ENCODE measurements at regions not wholly inside any gene's neighbourhood (a gene's known extent, or its start where the extent isn't known, plus 50 kb on each side); places are given as distances from the start of the nearest gene placed in this dataset.

DNA sequence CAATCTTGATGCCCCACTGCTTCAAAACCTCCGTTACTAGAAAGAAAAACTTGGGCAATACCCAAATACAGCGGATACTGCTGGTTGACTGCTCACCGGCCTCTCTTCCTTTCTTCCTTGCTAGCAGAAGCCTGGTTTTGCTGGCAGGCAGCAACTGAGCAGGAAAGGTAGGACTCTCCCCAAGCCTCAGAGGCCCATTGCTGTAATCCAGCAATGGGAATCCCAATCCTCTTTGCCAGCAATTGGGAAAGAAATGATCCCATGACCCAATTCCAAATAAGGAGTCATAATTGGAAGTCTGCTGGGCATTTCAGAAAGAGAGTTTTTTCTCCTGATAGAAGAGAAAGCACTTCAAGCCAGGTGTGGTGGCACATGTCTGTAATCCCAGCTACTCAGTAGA, 394.5 kb downstream of the BCOR start:
- no peaks in the 10 kb centered on the region for H3K36me3 ChIP-seq
- H3K4me3 ChIP-seq, result no peak overlapping the region
- H3K27me3 ChIP-seq, result peaks cover 0 to 33% of the 10 kb centered on the region in 2 donors
- H3K27ac ChIP-seq, result no peak overlapping the region
- no peaks in the 10 kb centered on the region for H3K9me3 ChIP-seq
- H3K4me1 ChIP-seq, result no peaks in the 10 kb centered on the region
- no peak for DNase-seq (ENCODE audit: low spot score in 2 of 2)
- intact Hi-C loops (cut with DNase I; ENCODE audit: low total_unique reads), result no loop called here
- no peak for TF ChIP-seq POLR2AphosphoS5 (IDR thresholded peaks at IDR 0.05)
- TF ChIP-seq, protein P1, sequence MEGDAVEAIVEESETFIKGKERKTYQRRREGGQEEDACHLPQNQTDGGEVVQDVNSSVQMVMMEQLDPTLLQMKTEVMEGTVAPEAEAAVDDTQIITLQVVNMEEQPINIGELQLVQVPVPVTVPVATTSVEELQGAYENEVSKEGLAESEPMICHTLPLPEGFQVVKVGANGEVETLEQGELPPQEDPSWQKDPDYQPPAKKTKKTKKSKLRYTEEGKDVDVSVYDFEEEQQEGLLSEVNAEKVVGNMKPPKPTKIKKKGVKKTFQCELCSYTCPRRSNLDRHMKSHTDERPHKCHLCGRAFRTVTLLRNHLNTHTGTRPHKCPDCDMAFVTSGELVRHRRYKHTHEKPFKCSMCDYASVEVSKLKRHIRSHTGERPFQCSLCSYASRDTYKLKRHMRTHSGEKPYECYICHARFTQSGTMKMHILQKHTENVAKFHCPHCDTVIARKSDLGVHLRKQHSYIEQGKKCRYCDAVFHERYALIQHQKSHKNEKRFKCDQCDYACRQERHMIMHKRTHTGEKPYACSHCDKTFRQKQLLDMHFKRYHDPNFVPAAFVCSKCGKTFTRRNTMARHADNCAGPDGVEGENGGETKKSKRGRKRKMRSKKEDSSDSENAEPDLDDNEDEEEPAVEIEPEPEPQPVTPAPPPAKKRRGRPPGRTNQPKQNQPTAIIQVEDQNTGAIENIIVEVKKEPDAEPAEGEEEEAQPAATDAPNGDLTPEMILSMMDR (IDR thresholded peaks at IDR 0.05), result no peak
- no peak for TF ChIP-seq POLR2A (IDR thresholded peaks at IDR 0.05)

DNA sequence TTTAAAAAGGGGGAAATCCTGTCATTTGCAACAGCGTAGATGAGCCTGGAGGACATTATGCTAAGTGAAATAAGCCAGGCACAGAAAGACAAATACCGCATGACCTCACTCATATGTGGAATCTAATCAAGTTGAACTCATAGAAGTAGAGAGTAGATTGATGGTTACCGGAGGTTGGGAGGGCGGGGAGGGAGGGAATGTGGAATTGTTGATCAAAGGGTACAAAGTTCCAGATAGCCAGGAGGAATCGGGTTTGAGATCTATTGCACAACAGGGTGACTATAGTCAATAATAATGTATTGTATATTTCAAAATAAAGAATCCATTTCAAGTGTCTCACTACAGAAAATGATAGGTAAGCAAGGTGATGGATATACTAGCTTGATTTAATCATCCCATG, 393.2 kb downstream of the BCOR start:
- intact Hi-C loops (cut with DNase I; ENCODE audit: low total_unique reads), result no loop called here
- TF ChIP-seq POLR2A (IDR thresholded peaks at IDR 0.05) (no peak), POLR2AphosphoS5 (IDR thresholded peaks at IDR 0.05) (no peak)
- TF ChIP-seq, protein P1 (IDR thresholded peaks at IDR 0.05), result no peak

DNA sequence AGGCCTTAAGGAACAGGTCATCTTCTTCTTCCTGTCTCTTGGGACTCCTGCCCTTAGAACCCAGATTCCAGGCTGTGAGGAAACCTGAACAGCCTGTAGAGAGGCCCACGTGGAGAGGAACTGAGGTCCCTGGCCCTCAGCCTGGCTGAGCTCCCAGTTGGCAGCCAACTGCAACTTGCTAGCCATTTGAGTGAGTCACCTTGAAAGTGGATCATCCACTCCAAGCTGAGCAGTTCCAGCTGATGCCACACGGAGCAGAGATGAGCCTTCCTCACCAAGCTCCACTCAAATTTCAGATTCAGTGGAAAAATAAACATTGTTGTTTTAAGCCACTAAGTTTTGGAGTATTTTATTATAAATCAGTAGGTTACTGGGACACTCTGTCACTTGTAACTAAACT, 392.5 kb downstream of the BCOR start:
- intact Hi-C loops (cut with DNase I; ENCODE audit: low total_unique reads), result no loop called here

More for the DNA sequence above, 393.2 kb downstream of the BCOR start:
- Histone ChIP-seq H3K9me3 (peaks cover 0 to 6% of the 10 kb centered on the region in 2 donors), H3K4me1 (no peaks in the 10 kb centered on the region), H3K27me3 (peaks cover 0 to 33% of the 10 kb centered on the region in 2 donors), H3K36me3 (no peaks in the 10 kb centered on the region), H3K4me3 (no peak overlapping the region), H3K27ac (no peak overlapping the region)
- DNase-seq (ENCODE audit: low spot score in 2 of 2), result no peak

DNA sequence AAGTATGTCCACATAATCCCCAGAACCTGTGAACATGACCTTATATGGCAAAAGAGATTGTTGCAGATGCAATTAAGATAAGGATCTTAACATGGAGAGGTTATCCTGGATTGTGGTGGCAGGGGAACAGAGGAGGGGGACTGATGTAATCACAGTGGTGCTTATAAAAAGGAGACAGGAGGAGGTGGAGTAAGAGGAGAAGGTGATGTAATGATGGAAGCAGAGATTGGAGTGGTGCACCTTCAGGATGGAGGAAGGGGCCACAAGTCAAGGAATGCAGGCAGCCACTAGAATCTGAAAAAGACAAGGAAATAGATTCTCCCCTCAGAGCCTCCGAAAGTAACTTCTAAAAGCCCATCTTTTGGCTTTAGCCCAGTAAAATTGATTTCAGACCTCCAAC, 388.4 kb downstream of the BCOR start:
- peaks cover 0 to 6% of the 10 kb centered on the region in 2 donors for H3K9me3 ChIP-seq
- DNase-seq (ENCODE audit: low spot score in 2 of 2), result no peak
- no peaks in the 10 kb centered on the region for H3K36me3 ChIP-seq
- no peaks in the 10 kb centered on the region for H3K4me1 ChIP-seq
- TF ChIP-seq, protein P1 (IDR thresholded peaks at IDR 0.05), result no peak
- TF ChIP-seq POLR2A (IDR thresholded peaks at IDR 0.05), result no peak
- no peak for TF ChIP-seq POLR2AphosphoS5 (IDR thresholded peaks at IDR 0.05)
- no peak overlapping the region for H3K27ac ChIP-seq
- intact Hi-C loops (cut with DNase I; ENCODE audit: low total_unique reads), result no loop called here
- H3K27me3 ChIP-seq, result peaks cover 0 to 33% of the 10 kb centered on the region in 2 donors
- no peak overlapping the region for H3K4me3 ChIP-seq

More for the DNA sequence above, 392.5 kb downstream of the BCOR start:
- H3K27me3 ChIP-seq, result peaks cover 0 to 35% of the 10 kb centered on the region in 2 donors
- no peak overlapping the region for H3K4me3 ChIP-seq
- TF ChIP-seq POLR2AphosphoS5 (IDR thresholded peaks at IDR 0.05) (peak in 2 of 3 donors; percentile 39 to 47), POLR2A (IDR thresholded peaks at IDR 0.05) (no peak)
- TF ChIP-seq, protein P1 (IDR thresholded peaks at IDR 0.05), result peak; percentile 25 to 65 (median 55)
- DNase-seq (ENCODE audit: low spot score in 2 of 2), result peak; percentile 77 to 78
- H3K36me3 ChIP-seq, result no peaks in the 10 kb centered on the region
- H3K4me1 ChIP-seq, result no peaks in the 10 kb centered on the region
- H3K9me3 ChIP-seq, result peaks cover 0 to 6% of the 10 kb centered on the region in 2 donors
- H3K27ac ChIP-seq, result no peak overlapping the region

DNA sequence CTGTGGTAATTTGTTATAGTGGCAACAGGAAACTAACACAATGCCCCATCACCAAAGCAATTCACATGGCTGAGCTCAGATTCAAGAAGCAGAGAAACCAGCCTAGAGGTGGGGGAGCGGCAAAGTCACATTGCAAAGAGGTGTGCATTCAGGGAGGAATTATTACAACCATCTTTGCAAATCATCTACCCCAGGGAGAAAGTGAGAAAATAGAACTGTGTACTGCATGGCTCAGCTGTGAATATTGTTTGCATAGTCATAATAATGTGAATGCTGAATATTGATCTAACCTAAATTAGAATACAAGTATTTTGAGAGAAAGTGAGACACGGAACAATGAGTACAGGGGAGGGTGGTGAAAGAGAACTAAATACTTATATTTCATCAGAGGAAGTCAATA, 387.9 kb downstream of the BCOR start:
- peaks cover 0 to 33% of the 10 kb centered on the region in 2 donors for H3K27me3 ChIP-seq
- no peak overlapping the region for H3K27ac ChIP-seq
- TF ChIP-seq, protein P1 (IDR thresholded peaks at IDR 0.05), result no peak
- TF ChIP-seq POLR2AphosphoS5 (IDR thresholded peaks at IDR 0.05), result no peak
- TF ChIP-seq POLR2A (IDR thresholded peaks at IDR 0.05), result no peak
- H3K4me3 ChIP-seq, result no peak overlapping the region
- DNase-seq (ENCODE audit: low spot score in 2 of 2), result no peak
- intact Hi-C loops (cut with DNase I; ENCODE audit: low total_unique reads), result no loop called here
- H3K9me3 ChIP-seq, result peaks cover 0 to 6% of the 10 kb centered on the region in 2 donors
- no peaks in the 10 kb centered on the region for H3K36me3 ChIP-seq
- no peaks in the 10 kb centered on the region for H3K4me1 ChIP-seq
